GM18502 (cell line): ENCODE measurements at regions not wholly inside any gene's neighbourhood (a gene's known extent, or its start where the extent isn't known, plus 50 kb on each side); places are given as distances from the start of the nearest gene placed in this dataset.

Experiments
- ATAC-seq: cut with Tn5 transposase; IDR thresholded peaks from one replicate; pipeline ENCODE4 v1.9.1; 2021; ENCODE audit warnings: mild to moderate bottlenecking; ENCODE audit not compliant: unreplicated experiment, poor library complexity

DNA sequence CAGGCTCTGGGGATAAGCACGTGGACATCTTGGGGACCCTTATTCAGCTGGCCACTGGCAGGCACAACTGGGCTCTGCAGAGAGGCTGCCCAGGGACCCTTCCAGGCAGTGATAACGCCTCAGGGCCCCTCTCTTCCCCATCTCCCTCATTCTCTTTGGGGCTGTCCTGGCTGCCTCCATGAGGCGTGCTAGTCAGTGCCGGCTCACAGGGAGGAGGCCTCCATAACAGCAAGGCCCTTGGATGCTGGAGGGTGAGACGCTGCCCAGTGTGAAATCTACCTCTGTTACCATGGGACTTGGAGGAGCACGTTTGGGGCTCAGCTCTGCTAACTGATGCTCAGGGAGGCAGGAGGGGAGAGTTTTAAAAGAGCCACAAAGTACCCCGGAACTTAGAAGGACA lies 221.3 kb downstream of the CTTN start:
- no peak for ATAC-seq

DNA sequence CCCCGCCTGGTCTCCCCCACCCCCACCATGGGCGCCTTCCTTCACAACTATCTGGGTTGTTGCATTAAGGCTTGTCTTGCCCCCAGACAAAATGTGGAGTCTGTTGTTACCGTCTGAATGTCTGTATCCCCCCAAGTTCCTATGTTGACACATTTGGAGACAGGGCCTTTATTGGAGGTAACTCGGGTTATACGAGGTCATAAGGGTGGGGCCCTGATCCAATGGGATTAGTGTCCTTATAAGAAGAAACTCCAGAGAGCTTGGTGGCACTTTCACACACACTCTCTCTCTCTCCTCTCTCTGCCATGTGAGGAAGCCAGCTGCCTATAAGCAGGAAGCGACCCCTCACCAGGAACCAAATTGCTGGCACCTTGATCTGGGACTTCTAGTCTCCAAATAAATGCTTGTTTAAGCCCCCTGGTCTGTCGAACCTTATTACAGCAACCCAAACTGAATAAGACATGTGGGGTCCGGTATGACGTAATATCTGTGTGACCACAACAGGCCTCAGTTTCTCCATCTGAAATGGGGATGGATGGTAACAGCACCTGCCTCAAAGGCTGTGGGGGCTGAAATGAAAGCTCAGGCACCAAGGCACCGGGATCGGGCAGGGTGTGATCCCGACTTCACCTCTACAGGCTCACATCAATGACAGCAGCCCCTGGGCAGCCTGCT lies 222.3 kb downstream of the CTTN start:
- ATAC-seq: no peak

DNA sequence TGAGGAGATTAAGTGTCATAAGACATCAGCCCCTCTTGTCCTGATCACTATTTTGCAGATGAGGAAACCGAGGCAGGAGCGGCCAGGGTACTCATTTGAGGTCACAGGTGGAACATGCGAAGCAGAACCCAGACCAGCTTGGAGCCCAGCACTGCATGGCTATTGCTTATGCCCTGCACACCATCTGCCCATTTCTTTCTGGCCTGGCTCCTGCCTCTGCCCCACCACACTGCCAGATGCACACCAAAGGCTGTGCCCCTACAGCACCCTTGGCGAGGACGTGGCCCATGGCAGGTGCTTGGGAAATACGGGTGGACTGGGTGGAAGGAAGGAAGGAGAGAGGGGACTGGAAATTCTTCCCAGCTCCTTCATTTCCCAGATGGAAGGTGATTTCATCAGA lies 222.9 kb downstream of the CTTN start:
- ATAC-seq: no peak

DNA sequence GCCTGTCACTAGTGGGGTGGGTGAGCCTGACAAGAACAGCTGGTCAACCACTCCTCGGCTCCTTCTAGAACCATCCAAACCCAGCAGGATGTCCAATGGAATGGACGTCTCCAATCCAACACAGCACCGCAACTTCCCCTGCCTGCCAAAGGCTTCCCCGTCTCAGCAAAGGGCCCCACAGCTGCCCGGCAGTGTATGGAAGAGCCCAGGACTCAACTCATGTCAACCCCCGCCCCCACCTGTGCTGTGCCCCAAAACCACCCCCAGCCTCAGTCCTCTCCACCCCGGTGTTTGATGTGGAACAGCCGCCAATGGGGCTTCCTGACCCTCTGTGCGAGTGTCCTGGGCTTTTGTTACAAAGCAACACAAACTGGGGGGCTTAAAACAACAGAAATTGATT lies 223.8 kb downstream of the CTTN start:
- no peak for ATAC-seq

DNA sequence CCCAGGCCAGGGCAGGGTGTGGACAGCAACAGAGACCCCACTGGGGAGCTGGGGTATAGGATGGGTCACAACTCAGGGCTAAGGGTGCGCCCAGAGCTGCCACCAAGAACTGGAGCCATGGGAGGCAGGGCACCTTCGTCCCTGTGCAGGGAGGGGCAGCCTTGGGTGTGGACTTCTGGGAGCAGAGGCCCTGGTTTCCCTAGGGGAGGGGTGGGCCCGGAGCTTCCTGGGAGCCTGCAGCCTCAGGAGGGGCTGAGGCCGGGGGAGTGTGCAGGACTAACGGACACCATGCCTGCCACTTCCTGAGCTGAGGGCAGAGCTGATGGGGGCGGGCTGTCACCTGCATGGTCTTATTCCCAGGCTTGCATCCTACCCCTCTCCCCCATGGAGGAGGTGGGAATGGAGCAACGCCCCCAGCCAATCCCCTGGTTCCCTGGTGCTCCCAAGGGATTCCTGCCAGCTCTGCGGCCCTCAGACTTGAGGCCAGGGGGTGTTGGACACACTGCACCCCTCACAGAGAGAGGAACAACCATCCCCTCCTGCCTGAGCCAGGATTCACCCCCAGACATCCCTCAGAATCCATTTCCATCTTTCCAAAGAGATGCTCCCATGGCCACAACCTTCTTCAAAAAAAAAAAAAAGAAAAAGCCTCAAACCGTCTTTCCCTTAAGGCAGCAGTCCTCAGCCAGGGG lies 225.7 kb downstream of the CTTN start:
- ATAC-seq: no peak

DNA sequence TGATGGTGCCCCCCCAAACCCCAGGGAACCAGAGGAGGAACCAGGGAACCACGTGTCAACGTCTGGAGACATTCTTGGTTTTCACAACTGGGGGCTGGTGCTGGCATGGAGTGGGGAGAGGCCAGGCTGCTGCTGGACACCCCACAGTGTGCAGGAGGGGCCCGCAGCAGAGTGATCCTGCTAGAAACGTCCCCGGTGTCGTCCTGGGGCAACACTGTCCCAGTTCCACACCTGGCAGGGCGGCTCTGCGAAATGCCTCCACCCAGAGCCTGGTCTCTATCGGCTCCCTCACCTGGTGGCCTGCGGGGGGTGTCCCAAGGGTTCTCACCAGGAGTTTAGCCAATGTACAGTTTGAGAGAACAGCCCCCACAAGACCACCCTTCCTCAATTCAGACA lies 226.3 kb downstream of the CTTN start:
- ATAC-seq: no peak

DNA sequence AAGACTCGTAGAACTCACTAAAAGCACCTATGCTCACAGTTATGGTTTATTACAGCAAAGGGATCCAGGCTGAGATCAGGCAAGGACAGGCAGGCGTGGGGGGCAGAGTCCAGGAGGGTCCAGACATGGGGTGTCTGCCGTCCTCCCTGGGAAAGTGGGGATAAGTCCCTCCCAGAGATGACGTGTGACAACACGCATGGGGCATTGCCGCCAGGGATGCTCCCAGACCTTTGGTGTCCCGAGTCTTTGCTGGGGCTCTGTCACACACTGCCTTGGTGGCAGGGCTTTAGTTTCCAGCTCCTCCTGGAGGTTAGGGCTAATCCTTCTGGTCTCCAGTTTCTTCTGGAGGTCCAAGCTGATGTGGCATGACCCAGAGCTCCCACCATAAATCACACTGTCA lies 226.7 kb downstream of the CTTN start:
- no peak for ATAC-seq

DNA sequence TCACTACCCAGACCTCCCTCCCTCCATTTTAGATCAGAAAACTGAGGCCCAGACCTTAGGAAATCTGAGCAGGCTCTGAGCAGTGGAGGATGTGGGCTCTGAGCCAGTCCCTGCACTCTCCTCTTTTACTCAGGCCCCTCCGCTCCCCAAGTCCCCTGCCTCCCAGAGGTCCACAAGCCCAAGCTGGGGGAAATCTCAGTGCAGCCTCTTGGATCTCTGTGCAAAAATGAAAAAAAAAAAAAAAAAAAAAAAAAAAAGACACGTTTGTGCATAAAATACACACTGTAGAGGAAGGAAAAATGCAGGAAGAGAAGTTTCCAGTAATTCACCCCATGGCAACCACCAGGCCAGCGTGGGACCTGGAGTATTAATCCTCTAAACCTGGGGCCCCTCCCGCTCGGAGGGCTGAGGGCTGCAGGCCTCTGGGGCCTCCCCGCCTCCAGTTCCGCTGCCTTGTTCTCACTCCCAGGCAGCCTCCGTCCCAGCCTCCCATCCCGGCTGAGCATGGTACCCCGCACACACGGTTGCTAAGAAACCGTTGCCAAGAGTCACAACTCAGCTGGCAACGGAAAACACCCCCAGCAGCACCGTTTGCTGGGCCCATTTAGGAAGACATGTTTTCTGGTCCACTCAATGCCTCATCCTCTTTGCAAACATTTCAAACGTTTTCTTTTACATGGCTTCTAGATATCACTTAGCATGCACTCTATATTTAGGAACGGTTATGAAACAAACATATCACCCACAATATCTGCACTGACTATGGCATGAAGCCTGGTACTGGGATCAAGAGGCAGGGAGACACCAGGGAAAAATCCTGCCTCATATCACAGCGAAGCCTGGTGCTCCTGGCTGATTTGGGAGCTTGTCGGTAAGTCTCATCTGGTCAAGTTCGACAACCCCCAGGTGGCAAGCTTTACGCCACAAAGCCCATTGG lies 227.5 kb downstream of the CTTN start:
- no peak for ATAC-seq

DNA sequence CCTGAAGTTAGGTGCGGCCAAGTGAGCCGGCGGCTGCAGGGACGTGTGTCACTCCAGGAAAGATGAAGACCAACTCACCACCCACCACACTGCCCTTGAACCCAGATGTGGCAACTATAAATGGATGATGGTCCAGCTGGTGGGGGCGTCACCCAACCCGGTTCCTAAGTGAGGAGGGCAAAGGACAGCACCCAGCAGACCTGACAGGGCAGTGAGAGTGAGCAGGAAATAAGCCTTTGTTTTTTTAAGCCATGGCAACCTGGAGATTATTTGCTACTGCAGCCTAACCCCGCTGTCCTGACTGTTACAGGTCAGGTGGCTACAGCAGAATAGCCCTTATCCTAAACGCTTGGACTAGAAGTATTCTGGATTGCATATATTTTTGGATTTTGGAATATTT lies 228.9 kb downstream of the CTTN start:
- ATAC-seq: no peak

DNA sequence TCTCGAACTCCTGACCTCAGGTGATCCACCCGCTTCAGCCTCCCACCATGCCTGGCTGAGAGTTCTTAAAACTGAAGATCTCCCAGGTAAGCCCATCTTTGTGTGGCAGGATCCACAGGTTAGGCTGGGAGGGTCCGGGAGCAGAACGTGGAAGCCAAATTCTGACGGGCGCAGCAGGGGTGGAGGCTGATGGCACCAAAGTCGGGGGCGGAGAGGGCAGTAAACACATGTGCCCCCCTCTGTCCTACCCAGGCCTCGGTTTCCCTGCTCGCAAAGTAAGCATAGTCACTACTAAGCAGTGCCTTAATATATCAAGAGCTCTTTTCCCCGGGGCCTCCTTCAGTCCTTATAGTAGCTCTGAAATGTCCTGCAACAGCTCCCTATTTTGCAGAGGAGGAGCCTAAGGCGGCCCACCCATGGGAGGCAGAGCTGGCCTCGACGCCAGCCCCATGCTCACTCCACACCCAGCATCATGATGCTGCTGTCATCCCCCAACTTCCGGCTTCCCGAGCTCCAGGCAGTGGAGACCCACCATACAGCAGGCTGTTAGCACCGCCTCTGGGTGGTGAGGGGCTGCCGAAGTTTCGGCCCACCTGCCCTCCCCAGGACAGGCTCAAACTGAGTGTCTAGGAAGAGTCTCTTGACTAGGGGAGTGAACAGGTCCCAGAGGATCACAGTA lies 230.0 kb downstream of the CTTN start:
- no peak for ATAC-seq

DNA sequence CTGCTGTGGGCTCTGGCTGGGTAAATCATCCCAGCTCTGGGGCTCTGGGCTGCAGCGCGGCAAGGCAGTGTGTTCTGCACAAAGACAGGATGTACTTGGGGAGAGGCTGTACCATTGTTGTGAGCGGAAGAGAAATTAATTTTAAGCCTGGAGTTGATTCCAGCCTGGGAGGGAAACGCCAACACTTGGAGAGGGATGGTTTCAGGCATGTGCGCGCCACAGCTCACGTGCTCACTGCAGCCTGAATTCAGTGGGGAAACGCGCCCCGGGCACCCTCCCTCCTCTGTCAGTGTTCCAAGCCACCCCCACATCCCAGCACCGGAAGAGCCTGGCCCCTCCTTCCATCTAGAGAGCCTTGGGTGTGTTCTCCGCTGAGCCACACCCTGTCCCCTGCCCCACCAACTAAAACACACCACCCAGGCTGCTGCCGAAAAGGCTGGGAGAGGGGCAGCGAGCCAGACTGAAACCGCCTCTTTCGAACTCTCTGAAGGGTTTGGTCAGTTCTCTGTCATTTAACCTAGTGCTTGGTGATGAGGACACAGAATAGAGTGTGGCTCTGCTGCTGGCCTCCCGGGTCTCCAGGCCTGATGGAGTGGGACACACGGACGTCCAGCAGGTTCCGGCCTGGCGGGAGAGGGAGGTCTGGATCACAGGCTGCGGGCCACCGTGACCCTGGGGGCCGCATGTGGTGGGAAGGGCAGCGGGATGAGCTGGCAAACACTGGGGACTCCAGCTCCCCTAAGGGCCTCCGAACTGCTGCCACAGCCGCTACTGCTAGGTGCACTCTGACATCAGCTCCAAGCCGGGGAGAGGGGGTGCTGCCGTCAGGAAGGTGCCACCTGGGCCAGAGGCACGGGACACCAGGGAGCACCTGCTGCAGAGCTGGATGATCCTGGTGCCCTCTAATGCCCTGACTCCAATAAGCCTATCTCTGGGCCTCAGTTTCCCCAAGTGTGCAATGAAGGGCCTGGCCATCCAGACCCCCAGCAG lies 230.8 kb downstream of the CTTN start:
- no peak for ATAC-seq

DNA sequence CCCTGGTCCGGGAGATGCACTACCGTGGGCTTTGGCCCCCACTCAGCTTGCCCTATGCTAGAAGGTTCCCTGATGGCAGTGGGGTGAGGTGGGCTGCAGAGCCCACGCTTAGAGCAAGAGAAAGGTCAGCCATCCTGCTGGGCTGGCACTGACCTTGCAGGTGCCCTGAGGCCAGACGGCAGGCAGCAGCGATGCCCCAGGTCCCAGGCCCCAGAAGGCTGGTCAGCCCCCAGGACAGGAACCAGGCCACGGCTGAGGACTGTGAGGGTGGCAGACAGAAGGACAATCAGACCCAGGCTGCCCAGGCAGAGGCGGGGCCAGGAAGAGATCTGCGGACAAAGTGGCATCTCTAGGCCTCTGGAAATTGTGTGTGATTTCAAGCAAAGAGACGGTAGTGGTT lies 231.7 kb downstream of the CTTN start:
- no peak for ATAC-seq

DNA sequence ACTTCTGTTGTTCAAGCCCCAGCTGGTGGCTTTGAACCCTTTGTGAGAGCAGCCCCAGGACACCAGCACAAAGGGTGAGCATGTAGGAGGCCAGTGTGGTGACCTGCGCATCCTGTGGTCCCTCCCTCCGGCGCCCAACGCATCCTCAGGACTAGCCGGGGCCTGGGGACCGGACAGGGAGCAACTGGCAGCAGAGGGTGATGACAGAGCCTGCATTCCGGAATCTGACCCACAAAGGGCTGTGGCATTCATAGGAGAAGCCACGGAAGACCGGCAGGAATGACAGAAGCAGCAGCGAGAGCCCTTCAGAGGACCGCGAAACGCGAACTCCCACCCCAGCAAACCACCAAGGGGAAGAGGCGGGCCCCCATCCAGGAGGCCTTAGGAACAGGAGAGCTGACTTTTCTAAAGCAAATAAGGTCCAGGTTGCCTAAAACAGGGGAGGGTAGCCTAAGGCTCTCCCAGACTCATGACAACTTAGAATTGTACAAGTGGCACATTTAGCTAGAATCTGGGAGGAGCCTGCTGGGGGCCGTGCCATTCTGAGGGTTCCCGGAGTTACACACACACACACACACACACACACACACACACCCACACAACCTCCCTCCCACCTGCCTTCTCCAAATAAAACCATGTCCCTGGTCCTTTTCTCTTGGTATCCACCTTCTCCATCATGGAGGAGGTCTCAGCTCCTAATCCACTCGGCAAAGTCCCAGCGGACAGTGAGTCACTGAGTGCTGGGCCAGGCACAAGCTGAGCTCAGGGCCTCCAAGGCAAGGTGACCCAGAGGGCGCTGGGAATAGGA lies 232.7 kb downstream of the CTTN start:
- no peak for ATAC-seq

DNA sequence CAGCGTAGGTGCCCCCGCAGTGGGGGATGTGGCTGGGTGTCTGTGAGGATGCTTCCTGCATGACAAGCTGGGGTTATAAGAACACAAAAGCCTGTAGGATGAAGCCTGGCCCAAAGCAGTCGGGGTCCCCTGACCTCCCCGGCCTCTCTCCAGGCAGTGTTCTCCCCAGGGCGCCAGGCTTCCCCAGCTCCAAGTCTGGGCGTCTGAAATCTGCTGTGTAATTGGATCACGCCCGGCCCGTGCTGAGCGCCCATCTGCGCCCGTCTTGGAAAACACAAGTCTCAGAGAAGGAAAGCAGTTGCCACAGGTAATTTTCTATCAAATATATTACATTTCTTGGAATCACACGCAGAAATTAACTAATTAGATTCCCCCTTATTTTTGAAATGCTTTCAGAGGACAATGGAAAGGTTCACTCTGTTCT lies 233.3 kb downstream of the CTTN start:
- no peak for ATAC-seq

DNA sequence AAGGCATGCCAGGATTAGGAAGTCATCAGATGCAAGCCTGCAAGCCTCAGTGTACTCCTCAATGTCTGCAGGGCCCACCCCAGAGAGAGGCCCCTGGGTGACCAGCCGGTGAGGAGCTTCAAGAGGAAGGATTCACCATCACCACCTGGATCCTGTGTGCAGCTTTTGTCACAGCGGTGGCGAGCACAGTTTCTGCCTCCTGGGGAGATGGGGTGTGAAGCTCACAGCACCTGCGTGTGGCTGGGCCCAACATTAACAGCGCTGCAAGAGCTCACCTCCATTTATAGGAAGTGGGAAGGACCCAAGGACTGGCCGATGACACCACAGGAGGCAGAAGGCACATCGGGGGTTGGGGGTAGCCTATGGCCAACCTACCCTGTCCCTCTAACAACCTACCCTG lies 235.3 kb downstream of the CTTN start:
- no peak for ATAC-seq

DNA sequence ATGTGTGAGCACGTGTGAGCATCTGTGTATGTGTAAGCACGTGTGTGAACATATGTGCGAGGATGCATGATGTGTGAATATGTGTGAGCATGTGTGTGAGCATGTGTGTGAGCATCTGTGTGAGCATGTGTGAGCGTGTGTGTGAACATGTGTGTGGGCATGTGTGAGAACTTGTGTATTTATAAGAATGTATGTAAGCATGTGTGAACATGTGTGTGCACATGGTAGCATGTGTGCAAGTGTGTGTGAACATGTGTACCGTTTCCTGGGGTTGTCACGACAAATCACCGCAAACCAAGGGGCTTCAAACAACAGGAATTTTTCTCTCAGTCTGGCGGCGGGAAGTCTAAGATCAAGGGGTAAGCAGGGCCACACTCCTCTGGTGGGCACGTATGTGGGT lies 238.3 kb downstream of the CTTN start:
- no peak for ATAC-seq

DNA sequence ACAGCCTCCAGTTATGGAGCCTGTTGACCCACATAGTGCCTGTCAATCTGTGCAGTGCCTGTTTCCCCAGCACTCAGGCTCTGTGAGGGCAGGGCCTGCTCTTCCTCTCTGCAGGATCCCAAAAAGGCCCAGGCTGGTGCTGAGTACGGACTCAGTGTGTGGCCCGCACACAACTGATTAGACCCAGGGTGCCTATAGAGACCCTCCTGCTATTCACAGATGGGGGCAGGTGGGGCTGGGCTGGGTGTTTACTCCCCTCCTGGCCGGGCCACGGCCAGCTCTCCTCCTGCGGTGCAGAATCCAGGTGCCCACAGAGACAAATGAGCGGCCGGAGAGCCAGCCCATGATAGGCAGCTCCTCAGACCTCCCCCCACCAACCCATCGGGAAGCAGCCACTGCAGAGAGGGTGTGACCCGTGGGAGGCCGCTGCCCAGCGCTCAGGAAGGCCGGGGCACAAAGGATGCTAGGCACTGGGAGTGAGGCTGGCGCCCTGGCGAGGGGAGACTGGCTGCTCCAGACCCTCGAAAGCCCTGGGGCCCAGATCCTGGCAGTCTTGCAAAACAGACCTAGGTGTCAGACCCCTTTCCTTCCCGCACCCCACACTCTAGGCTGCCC lies 239.0 kb downstream of the CTTN start:
- ATAC-seq: no peak

DNA sequence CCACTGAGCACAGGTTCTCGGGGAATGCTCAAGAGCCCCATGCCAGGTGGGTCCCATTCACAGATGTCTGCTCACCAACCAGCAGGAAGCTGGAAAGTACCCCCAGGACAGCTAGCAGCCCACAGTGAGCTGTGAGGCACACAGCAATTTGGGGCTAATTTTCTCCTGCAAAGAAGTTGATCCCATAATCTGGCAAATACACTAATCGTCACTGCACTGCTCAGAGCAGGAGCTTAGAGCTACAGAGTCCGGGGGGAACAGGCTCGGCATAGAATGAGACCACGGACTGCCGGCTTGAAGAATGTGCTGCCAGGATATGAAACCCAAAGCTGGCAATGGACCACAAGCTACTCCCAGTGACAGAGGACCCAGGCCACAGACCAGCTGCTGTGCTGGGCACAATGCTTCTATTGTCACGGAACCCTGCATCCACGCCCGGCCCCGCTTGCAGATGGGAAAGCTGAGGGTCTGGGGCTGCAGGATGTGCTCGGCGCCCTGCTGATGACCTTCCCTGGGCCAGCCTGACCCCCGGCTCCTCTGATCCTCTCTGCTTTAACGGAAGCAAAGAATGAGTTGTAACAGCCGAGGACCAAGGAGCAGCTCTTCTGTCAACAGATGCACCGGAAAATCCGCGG lies 239.7 kb downstream of the CTTN start:
- no peak for ATAC-seq
